Activated naive CD4-positive, alpha-beta T cell treated with anti-CD3 and anti-CD28 coated beads, Interleukin-2, amount 50 U/mL, for 72 hours (primary cell): ENCODE measurements at regions not wholly inside any gene's neighbourhood (a gene's known extent, or its start where the extent isn't known, plus 50 kb on each side); places are given as distances from the start of the nearest gene placed in this dataset.

Source experiments
- ATAC-seq, 2 donors: fragments of 150-1000 bp; cut with Tn5 transposase; 2 replicates each; pipeline ENCODE4 v1.10.0; 2021; ENCODE audit warnings: mild to moderate bottlenecking in 2 of 2, moderate library complexity in 2 of 2
- DNase-seq, 2 donors: peaks; one replicate each; pipeline ENCODE4 v3.0.0; 2021 to 2022; ENCODE audit warnings: low spot score in 2 of 2
- H3K27ac Mint-ChIP-seq, 2 donors: one replicate each; pipeline ENCODE4 v1.8.0; 2022; ENCODE audit warnings: mild to moderate bottlenecking in 2 of 2, mixed read lengths in 2 of 2
- H3K36me3 Mint-ChIP-seq, 2 donors: one replicate each; pipeline ENCODE4 v1.8.0; 2022; ENCODE audit warnings: mixed read lengths in 2 of 2
- H3K9me3 Mint-ChIP-seq, 2 donors: one replicate each; pipeline ENCODE4 v1.8.0; 2022; ENCODE audit warnings: mixed read lengths in 2 of 2

- DNase-seq (no peak), ATAC-seq (no peak)
- H3K9me3 Mint-ChIP-seq = no peaks in the 10 kb centered on the region
Measured at GRCh38 chr12:97275256-97275655, 187.3 kb upstream of the RMST start.

DNA sequence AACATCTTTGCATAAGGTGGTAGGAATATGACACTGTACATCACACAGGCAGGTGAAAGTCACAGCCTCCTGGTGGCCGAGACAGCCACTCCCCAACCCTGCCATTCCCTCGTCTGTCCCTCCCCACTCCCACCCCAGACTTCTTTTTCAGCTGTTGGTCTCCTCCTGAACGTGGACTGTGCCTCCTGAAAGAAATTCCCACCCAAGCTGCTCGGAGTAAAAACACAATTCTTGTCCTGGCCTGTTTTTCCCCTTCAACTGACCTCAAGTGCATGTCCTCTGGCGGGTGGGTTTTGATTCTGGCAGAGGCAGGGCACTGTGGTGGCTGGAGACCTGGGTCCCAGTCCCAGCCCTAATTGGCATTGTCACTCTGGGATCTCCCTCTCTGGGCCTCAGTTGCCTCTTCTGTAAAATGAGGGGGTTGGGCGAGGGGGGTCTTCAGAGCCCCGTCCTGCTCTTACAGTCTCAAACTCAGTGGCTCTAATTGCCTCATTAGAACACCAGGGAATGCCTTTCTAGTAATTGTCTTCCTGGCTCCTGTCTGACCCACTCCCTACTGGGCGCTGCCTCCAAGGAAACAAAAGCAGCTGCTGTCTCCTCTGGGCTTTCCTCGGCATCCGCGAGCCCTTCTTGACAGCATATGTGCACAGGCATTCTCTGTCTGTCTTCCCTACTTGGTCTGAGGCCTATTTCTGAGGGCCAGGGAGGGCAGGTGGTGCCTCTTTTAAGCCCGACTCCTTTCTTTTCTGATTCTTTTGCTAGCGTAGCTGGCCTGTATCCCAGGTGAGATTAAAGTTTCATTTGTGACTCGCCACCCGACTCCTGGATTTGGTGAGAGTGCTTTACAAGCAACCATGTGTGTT lies 186.6 kb upstream of the RMST start:
- Mint-ChIP-seq H3K27ac (no peak overlapping the region), H3K36me3 (no peaks in the 10 kb centered on the region), H3K9me3 (no peaks in the 10 kb centered on the region)
- no peak for DNase-seq
- no peak for ATAC-seq

More at GRCh38 chr12:97275256-97275655, 187.3 kb upstream of the RMST start:
- Mint-ChIP-seq H3K36me3 (no peaks in the 10 kb centered on the region), H3K27ac (no peak overlapping the region)

DNA sequence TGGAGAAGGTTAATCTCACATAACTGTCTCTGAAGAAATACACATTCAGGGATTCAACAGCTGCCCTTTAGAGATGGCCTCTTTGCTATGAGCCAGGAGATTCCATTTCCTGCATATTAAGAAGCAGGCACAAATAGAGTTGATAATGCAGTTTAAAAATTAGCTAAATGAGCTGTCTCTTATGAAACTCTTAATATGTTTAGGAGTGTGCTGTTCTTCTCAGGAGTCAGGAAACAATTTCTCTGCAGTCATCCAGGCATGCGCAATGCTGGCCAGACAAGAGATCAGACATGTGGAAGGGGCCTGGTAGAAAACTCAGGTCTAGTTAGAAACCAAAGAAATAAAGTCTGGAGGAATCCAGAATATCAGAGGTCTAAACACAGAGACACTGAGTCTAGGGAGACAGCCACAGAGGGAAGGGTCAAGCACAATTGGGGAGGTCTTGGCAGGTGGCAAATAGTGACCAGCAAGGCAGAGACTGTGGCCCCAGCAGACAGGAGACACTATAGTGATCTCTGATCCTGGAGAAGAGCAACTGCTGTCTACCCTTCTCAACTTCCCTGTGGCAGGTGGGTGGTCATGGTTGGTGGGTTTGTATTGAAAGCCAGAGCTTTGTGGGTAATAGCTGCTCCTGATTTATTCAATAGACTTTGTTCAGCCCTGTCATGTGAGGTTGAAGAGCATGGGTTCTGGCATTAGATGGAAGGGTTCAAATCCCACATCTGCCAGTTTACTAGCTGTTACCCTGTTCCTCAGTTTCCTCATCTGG lies 185.8 kb upstream of the RMST start:
- DNase-seq (no peak), ATAC-seq (no peak)
- Mint-ChIP-seq H3K9me3 (no peaks in the 10 kb centered on the region), H3K27ac (no peak overlapping the region), H3K36me3 (no peaks in the 10 kb centered on the region)

- H3K9me3 Mint-ChIP-seq = no peaks in the 10 kb centered on the region
Measured at GRCh38 chr12:97283297-97283696, 179.3 kb upstream of the RMST start.

DNA sequence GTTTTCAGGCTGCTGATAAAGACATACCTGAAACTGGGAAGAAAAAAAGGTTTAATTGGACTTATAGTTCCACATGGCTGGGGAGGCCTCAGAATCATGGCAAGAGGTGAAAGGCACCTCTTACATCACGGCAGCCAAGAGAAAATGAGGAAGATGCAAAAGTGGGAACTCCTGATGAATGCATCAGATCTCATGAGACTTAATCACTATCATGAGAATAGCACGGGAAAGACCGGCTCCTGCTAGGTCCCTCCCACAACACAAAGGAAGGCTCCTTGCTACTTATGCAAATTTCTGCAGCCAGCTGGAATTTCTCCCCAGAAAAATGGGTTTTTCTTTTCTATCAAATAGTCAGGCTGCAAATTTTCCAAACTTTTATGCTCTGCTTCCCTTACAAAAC lies 174.1 kb upstream of the RMST start:
- no peak for DNase-seq
- no peak for ATAC-seq
- Mint-ChIP-seq H3K36me3 (no peaks in the 10 kb centered on the region), H3K9me3 (no peaks in the 10 kb centered on the region), H3K27ac (no peak overlapping the region)

More at GRCh38 chr12:97283297-97283696, 179.3 kb upstream of the RMST start:
- Mint-ChIP-seq H3K27ac (no peak overlapping the region), H3K36me3 (no peaks in the 10 kb centered on the region)
- no peak for ATAC-seq
- peak in 1 of 2 donors; percentile 27 for DNase-seq

GRCh38 chr12:97292588-97292987 lies 170.0 kb upstream of the RMST start:
- no peak overlapping the region for H3K27ac Mint-ChIP-seq
- ATAC-seq = no peak
- no peak for DNase-seq
- H3K36me3 Mint-ChIP-seq = peaks cover 0 to 12% of the 10 kb centered on the region in 2 donors
- peaks cover 3 to 7% of the 10 kb centered on the region in 2 donors for H3K9me3 Mint-ChIP-seq

- ATAC-seq = no peak
- no peak for DNase-seq
- peaks cover 0 to 12% of the 10 kb centered on the region in 2 donors for H3K36me3 Mint-ChIP-seq
- H3K9me3 Mint-ChIP-seq = peaks cover 3 to 7% of the 10 kb centered on the region in 2 donors
- no peak overlapping the region for H3K27ac Mint-ChIP-seq
Measured at GRCh38 chr12:97293541-97293940, 169.1 kb upstream of the RMST start.

- ATAC-seq = no peak
- peaks cover 1 to 2% of the 10 kb centered on the region in 2 donors for H3K9me3 Mint-ChIP-seq
- H3K27ac Mint-ChIP-seq = no peak overlapping the region
- no peak for DNase-seq
- H3K36me3 Mint-ChIP-seq = peaks cover 0 to 9% of the 10 kb centered on the region in 2 donors
Measured at GRCh38 chr12:97299847-97300246, 162.8 kb upstream of the RMST start.

DNA sequence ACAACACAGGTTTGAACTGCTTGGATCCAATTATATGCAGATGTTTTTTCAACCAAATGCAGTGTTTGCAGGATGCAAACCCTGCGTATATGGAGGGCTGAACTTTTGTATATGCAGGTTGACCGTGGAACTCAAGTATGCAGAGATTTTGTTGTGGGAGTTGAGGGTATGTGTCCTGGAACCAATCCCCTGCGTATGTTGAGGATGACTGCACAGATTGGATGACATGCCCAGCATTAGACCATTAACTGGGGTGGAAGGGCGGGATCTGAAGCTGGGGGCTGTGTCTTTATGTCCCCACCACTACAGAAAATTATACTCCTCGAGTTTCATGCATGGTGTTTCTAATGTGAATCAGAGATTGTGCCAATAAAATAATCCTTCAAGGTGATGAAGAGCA lies 162.2 kb upstream of the RMST start:
- Mint-ChIP-seq H3K36me3 (peaks cover 0 to 3% of the 10 kb centered on the region in 2 donors), H3K9me3 (no peaks in the 10 kb centered on the region), H3K27ac (no peak overlapping the region)
- no peak for DNase-seq
- no peak for ATAC-seq

DNA sequence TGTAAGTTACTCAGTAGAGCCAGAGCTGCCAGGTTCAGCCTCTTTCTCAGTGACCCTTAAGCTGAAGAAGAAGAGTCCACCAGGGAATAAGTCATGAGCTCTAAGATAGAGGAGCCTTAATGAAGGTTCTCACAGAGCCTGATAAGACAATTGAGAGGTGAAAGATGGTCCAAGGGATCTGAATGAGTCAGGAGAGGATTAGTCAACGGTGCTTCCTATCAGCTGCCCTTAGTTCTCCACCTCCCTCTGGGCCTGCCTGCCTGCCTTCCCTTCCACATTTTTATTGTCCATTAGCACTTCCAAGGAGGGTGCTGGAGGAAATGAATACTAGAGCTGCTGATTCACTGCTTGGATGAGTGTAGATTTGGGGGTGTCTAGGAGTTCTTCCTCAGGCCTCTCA lies 161.7 kb upstream of the RMST start:
- no peak overlapping the region for H3K27ac Mint-ChIP-seq
- ATAC-seq (no peak), DNase-seq (no peak)
- H3K9me3 Mint-ChIP-seq = no peaks in the 10 kb centered on the region
- H3K36me3 Mint-ChIP-seq = no peaks in the 10 kb centered on the region

DNA sequence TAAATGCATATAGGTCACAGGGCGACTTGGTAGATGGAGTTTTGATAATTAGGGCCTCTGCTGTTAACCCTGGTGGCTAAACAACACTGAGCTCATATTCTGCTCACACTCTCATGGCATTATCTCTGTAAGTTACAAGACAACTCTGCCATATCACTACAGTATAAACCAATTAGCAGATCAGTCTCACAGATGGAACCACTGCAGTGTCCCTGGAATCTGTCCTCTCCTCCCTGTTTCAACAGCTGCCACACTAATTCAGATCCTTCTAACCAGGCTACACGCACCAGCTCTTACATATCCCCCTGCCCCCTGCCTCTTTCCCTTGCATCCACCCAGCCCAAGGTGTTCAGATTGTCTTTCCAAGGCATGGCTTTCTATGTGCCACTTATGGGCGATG lies 161.0 kb upstream of the RMST start:
- ATAC-seq = no peak
- Mint-ChIP-seq H3K36me3 (no peaks in the 10 kb centered on the region), H3K27ac (no peak overlapping the region), H3K9me3 (no peaks in the 10 kb centered on the region)
- DNase-seq = no peak

DNA sequence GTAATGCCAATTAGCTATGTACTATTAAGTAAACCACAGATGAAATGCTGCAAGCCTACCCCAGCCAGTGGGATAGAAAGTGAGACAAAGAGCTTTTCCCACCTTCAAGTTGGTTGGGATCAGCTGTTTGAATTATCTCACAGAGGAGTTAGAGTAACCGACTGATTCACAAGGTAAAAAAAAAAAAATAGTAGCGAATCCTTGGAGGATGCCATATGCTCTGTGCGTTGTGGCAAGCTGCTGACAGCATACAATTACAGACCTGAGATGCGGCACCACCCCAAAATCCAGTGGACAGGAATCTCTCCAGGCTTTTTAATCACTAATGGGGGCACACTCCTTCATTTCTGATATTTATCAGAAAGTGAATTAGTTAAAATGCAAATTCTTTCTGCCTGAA lies 157.0 kb upstream of the RMST start:
- H3K9me3 Mint-ChIP-seq = no peaks in the 10 kb centered on the region
- no peak overlapping the region for H3K27ac Mint-ChIP-seq
- DNase-seq (no peak), ATAC-seq (no peak)
- H3K36me3 Mint-ChIP-seq = no peaks in the 10 kb centered on the region

DNA sequence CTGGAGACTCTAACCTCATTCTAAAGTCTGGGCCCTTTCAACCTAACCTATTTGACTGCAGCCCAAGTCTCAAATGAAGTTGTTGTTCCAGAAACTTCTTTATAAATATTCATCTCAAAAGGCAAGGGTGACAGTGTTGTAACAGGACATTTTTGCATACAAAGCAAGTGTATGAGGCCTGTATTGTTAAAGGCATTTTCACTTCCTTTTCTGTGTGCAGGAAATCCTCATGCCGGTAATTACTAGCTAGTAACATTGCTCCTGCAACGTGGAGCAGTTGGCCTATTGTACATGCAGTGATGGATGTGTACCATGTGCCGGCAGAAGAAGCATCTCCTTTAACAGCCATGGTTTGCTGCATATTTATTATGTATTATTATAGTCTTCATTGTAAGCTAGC lies 156.5 kb upstream of the RMST start:
- no peaks in the 10 kb centered on the region for H3K36me3 Mint-ChIP-seq
- H3K9me3 Mint-ChIP-seq = no peaks in the 10 kb centered on the region
- DNase-seq = no peak
- no peak overlapping the region for H3K27ac Mint-ChIP-seq
- ATAC-seq = no peak

DNA sequence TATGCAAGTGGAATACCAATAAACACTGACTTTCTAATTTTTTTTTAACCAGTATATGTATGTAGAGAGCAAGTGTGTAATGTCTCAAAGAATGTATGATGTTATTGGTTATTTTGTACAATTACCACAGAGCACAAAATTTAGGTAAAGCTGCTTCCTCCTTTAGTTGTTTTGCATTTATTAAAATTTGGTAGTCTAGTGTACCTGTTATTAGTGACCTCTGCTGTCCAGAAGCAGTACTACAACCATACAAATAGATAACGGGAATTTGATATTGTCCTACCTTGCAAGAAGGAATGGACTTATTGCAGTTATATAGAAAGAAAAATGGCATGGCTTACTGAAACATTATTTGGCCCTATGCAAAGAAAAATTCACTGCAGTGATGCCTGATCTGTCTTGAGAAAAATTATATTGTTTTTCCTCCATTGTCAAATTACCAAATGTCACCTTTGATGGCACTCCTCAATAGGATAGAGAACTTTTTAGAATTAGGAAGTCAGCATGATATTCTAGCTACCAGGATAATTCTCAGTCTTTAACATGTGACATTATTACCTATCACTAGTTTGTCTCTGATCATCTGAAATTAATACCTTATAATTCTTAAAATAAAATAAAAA lies 153.9 kb upstream of the RMST start:
- Mint-ChIP-seq H3K9me3 (no peaks in the 10 kb centered on the region), H3K36me3 (no peaks in the 10 kb centered on the region), H3K27ac (no peak overlapping the region)
- DNase-seq (peak in 1 of 2 donors; percentile 21), ATAC-seq (no peak)

GRCh38 chr12:97309921-97310320 lies 152.7 kb upstream of the RMST start:
- ATAC-seq = no peak
- Mint-ChIP-seq H3K36me3 (no peaks in the 10 kb centered on the region), H3K9me3 (no peaks in the 10 kb centered on the region), H3K27ac (no peak overlapping the region)
- no peak for DNase-seq

- ATAC-seq (no peak), DNase-seq (no peak)
- Mint-ChIP-seq H3K36me3 (no peaks in the 10 kb centered on the region), H3K9me3 (no peaks in the 10 kb centered on the region), H3K27ac (no peak overlapping the region)
Measured at GRCh38 chr12:97312570-97313135, 150.0 kb upstream of the RMST start.
